ENCODE measurements at regions not wholly inside any gene's neighbourhood (a gene's known extent, or its start where the extent isn't known, plus 50 kb on each side); places are given as distances from the start of the nearest gene placed in this dataset.

- in situ Hi-C loops (cut with MboI), result no loop called here
Observed at GRCh38 chr6:121748850-121749249, 313.4 kb downstream of the GJA1 start.

GRCh38 chr6:121755485-121755884, 320.0 kb downstream of the GJA1 start:
- POLR2A ChIA-PET, result no interaction called here
- ATAC-seq (no peak), DNase-seq (ENCODE audit: extremely low read depth in 1 of 4, low spot score in 3 of 4) (no peak), FAIRE-seq (no peak)
- H3K9me3 ChIP-seq (replicated peaks; ENCODE audit: control insufficient read depth, insufficient read depth, low read depth, low read length), result no peaks in the 10 kb centered on the region; the same call in 1 of the 2 replicates
- H2AFZ ChIP-seq (ENCODE audit: low read depth, low read length), result no peak overlapping the region
- no peak overlapping the region for H3K4me3 ChIP-seq
- H3K79me2 ChIP-seq (ENCODE audit: control insufficient read depth, insufficient read depth, low read length), result no peaks in the 10 kb centered on the region
- H3K27me3 ChIP-seq (ENCODE audit: control insufficient read depth in 2 of 2, insufficient read depth in 2 of 2, low read length in 2 of 2), result no peaks in the 10 kb centered on the region
- CTCF ChIA-PET (ENCODE audit: low intra/inter-chr PET ratio), result no interaction called here
- H3K4me2 ChIP-seq (ENCODE audit: insufficient read depth, low read length), result no peak overlapping the region
- BruUV-seq (replicated peaks), result no TSS peak
- H3K9ac ChIP-seq (ENCODE audit: insufficient read depth in 1 of 2, low read depth in 2 of 2, low read length in 2 of 2), result no peak overlapping the region
- 0% methylated on average over 1 of the region's 1 CpG for WGBS (ENCODE audit: insufficient coverage, low coverage, missing lambda C conversion rate)
- in situ Hi-C loops (cut with MboI) (no loop called here), intact Hi-C loops (cut with micrococcal nuclease) (no loop called here)
- no peaks in the 10 kb centered on the region for H3K9me1 ChIP-seq (ENCODE audit: control insufficient read depth, insufficient read depth, low read length)
- no peaks in the 10 kb centered on the region for H3K4me1 ChIP-seq (replicated peaks in 1 of 2; ENCODE audit: control insufficient read depth in 2 of 2, insufficient read depth in 2 of 2, low read length in 2 of 2)
- no peaks in the 10 kb centered on the region for H3K36me3 ChIP-seq (ENCODE audit: control insufficient read depth, insufficient read depth, low read length)
- no peaks in the 10 kb centered on the region for H4K20me1 ChIP-seq (replicated peaks; ENCODE audit: control insufficient read depth, insufficient read depth, low read length)
- H3K27ac ChIP-seq (ENCODE audit: extremely low read depth, low read depth, low read length), result no peak overlapping the region
- TF ChIP-seq RFX7 (CRISPR knock-in tag; IDR thresholded peaks at IDR 0.05) (no peak), CUX1 (CRISPR knock-in tag; IDR thresholded peaks at IDR 0.05) (no peak), ZNF609 (CRISPR knock-in tag; IDR thresholded peaks at IDR 0.05; ENCODE audit: borderline replicate concordance) (no peak), EGR1 (conservative IDR thresholded peaks at IDR 0.05) (no peak)

More at GRCh38 chr6:121748850-121749249, 313.4 kb downstream of the GJA1 start:
- intact Hi-C loops (cut with micrococcal nuclease), result loop anchor here (10.0 kb wide), 1 partner anchor 314 kb away; the partner anchor contains the start of gene GJA1
- no peaks in the 10 kb centered on the region for H3K79me2 ChIP-seq (ENCODE audit: control insufficient read depth, insufficient read depth, low read length)
- no peaks in the 10 kb centered on the region for H4K20me1 ChIP-seq (replicated peaks; ENCODE audit: control insufficient read depth, insufficient read depth, low read length)
- POLR2A ChIA-PET, result no interaction called here
- H2AFZ ChIP-seq (ENCODE audit: low read depth, low read length), result no peak overlapping the region
- CTCF ChIA-PET (ENCODE audit: low intra/inter-chr PET ratio), result no interaction called here
- DNase-seq (ENCODE audit: extremely low read depth in 1 of 4, low spot score in 3 of 4), result no peak
- H3K9ac ChIP-seq (ENCODE audit: insufficient read depth in 1 of 2, low read depth in 2 of 2, low read length in 2 of 2), result no peak overlapping the region
- no peaks in the 10 kb centered on the region; the same call in 1 of the 2 replicates for H3K9me3 ChIP-seq (replicated peaks; ENCODE audit: control insufficient read depth, insufficient read depth, low read depth, low read length)
- no peak for FAIRE-seq
- H3K9me1 ChIP-seq (ENCODE audit: control insufficient read depth, insufficient read depth, low read length), result no peaks in the 10 kb centered on the region
- TF ChIP-seq CCAR2 (IDR thresholded peaks at IDR 0.05; ENCODE audit: low read depth, low read length), result no peak
- TF ChIP-seq FOSL1 (tag; conservative IDR thresholded peaks at IDR 0.05), result no peak
- TF ChIP-seq HDAC6 (IDR thresholded peaks at IDR 0.05; ENCODE audit: low read depth, low read length), result no peak
- TF ChIP-seq HNRNPUL1 (IDR thresholded peaks at IDR 0.05; ENCODE audit: low read length), result no peak
- TF ChIP-seq SMAD3 (CRISPR knock-in tag; conservative IDR thresholded peaks at IDR 0.05), result no peak
- no peak for TF ChIP-seq MIER1 (IDR thresholded peaks at IDR 0.05; ENCODE audit: low read depth)
- TF ChIP-seq SMARCE1 (IDR thresholded peaks at IDR 0.05), result no peak
- TF ChIP-seq NFIC (IDR thresholded peaks at IDR 0.05), result no peak
- 0% methylated on average over 2 of the region's 2 CpGs for WGBS (ENCODE audit: insufficient coverage, low coverage, missing lambda C conversion rate)
- H3K27me3 ChIP-seq (ENCODE audit: control insufficient read depth in 2 of 2, insufficient read depth in 2 of 2, low read length in 2 of 2), result no peaks in the 10 kb centered on the region
- BruUV-seq (replicated peaks), result no TSS peak
- H3K4me3 ChIP-seq, result no peak overlapping the region
- no peak for ATAC-seq
- H3K36me3 ChIP-seq (ENCODE audit: control insufficient read depth, insufficient read depth, low read length), result no peaks in the 10 kb centered on the region
- no peak overlapping the region for H3K4me2 ChIP-seq (ENCODE audit: insufficient read depth, low read length)
- H3K4me1 ChIP-seq (replicated peaks in 1 of 2; ENCODE audit: control insufficient read depth in 2 of 2, insufficient read depth in 2 of 2, low read length in 2 of 2), result no peaks in the 10 kb centered on the region
- no peak overlapping the region for H3K27ac ChIP-seq (ENCODE audit: extremely low read depth, low read depth, low read length)

All from K562 (cell line).